ENCODE measurements at regions not wholly inside any gene's neighbourhood (a gene's known extent, or its start where the extent isn't known, plus 50 kb on each side); places are given as distances from the start of the nearest gene placed in this dataset.

GRCh38 chr3:176078906-176079305 is 1118.4 kb downstream of the TBL1XR1 start:
- H3K4me3 ChIP-seq (replicated peaks in 1 of 3; ENCODE audit: insufficient read depth in 1 of 3, low read depth in 2 of 3, low read length in 3 of 3): no peak overlapping the region
- ChIA-PET POLR2A (no interaction called here), CTCF (ENCODE audit: low intra/inter-chr PET ratio, low total read pairs) (no interaction called here)
- BruUV-seq (replicated peaks): no TSS peak
- H3K27me3 ChIP-seq (ENCODE audit: control insufficient read depth in 1 of 2, insufficient read depth in 2 of 2, low read length in 2 of 2): no peaks in the 10 kb centered on the region
- in situ Hi-C loops (cut with HindIII; ENCODE audit: extremely low pct_ligation_motif_present, low pct_unique_long_range_greater_than_20kb) (no loop called here), intact Hi-C loops (cut with micrococcal nuclease; ENCODE audit: unreplicated experiment) (no loop called here)
- H3K9me3 ChIP-seq (ENCODE audit: low read length): peaks cover 81% of the 10 kb centered on the region
- no peaks in the 10 kb centered on the region for H4K20me1 ChIP-seq (ENCODE audit: insufficient read depth, low read length)
- no peak for FAIRE-seq
- ATAC-seq: no peak
- no peaks in the 10 kb centered on the region for H3K79me2 ChIP-seq (ENCODE audit: insufficient read depth, low read length)
- WGBS (ENCODE audit: low lambda C conversion rate): 91% methylated on average over 1 of the region's 1 CpG
- no peak overlapping the region for H3K27ac ChIP-seq (ENCODE audit: extremely low read length, insufficient read depth, low read length)
- no peaks in the 10 kb centered on the region for H3K36me3 ChIP-seq (replicated peaks in 1 of 2; ENCODE audit: control insufficient read depth in 1 of 2, insufficient read depth in 2 of 2, low read length in 2 of 2)
- H3K4me2 ChIP-seq (ENCODE audit: low read depth, low read length): no peak overlapping the region
- no peak overlapping the region for H3K9ac ChIP-seq (ENCODE audit: insufficient read depth, low read depth, low read length)
- no peak for TF ChIP-seq PHF5A (CRISPR knock-in tag; IDR thresholded peaks at IDR 0.05; ENCODE audit: low read depth, unreplicated experiment)
- TF ChIP-seq ATF7 (IDR thresholded peaks at IDR 0.05): peak; percentile 31; the same call in 1 of the 2 replicates
- no peak for TF ChIP-seq ATF7 (CRISPR knock-in tag; IDR thresholded peaks at IDR 0.05)
- DNase-seq (ENCODE audit: low spot score): no peak
- no peak overlapping the region for H2AFZ ChIP-seq (ENCODE audit: low read length)
- H3K4me1 ChIP-seq (ENCODE audit: insufficient read depth, low read length): no peaks in the 10 kb centered on the region

GRCh38 chr3:176075491-176075890 is 1121.8 kb downstream of the TBL1XR1 start:
- Histone ChIP-seq H3K9me3 (ENCODE audit: low read length) (peaks cover 75% of the 10 kb centered on the region), H3K27ac (ENCODE audit: extremely low read length, insufficient read depth, low read length) (no peak overlapping the region), H3K9ac (ENCODE audit: insufficient read depth, low read depth, low read length) (no peak overlapping the region), H3K27me3 (ENCODE audit: control insufficient read depth in 1 of 2, insufficient read depth in 2 of 2, low read length in 2 of 2) (no peaks in the 10 kb centered on the region), H3K79me2 (ENCODE audit: insufficient read depth, low read length) (no peaks in the 10 kb centered on the region), H3K36me3 (replicated peaks in 1 of 2; ENCODE audit: control insufficient read depth in 1 of 2, insufficient read depth in 2 of 2, low read length in 2 of 2) (no peaks in the 10 kb centered on the region), H3K4me3 (replicated peaks in 1 of 3; ENCODE audit: insufficient read depth in 1 of 3, low read depth in 2 of 3, low read length in 3 of 3) (no peak overlapping the region), H2AFZ (ENCODE audit: low read length) (no peak overlapping the region), H4K20me1 (ENCODE audit: insufficient read depth, low read length) (no peaks in the 10 kb centered on the region), H3K4me1 (ENCODE audit: insufficient read depth, low read length) (no peaks in the 10 kb centered on the region), H3K4me2 (ENCODE audit: low read depth, low read length) (no peak overlapping the region)
- in situ Hi-C loops (cut with HindIII; ENCODE audit: extremely low pct_ligation_motif_present, low pct_unique_long_range_greater_than_20kb): no loop called here
- ChIA-PET POLR2A (no interaction called here), CTCF (ENCODE audit: low intra/inter-chr PET ratio, low total read pairs) (no interaction called here)
- intact Hi-C loops (cut with micrococcal nuclease; ENCODE audit: unreplicated experiment): no loop called here
- ATAC-seq: no peak
- no peak for DNase-seq (ENCODE audit: low spot score)
- FAIRE-seq: no peak
- BruUV-seq (replicated peaks): no TSS peak
- WGBS (ENCODE audit: low lambda C conversion rate): 0% methylated on average over 1 of the region's 1 CpG
- TF ChIP-seq CBX2 (IDR thresholded peaks at IDR 0.05; ENCODE audit: low read depth, low read length) (no peak), CBX2 (CRISPR knock-in tag; IDR thresholded peaks at IDR 0.05; ENCODE audit: low read depth) (no peak), IKZF1 (IDR thresholded peaks at IDR 0.05) (no peak), ZNF724P (CRISPR knock-in tag; IDR thresholded peaks at IDR 0.05; ENCODE audit: borderline replicate concordance) (no peak), TBL1XR1 (IDR thresholded peaks at IDR 0.05; ENCODE audit: borderline replicate concordance, low read length, partially characterized antibody) (no peak), CERS6 (CRISPR knock-in tag; IDR thresholded peaks at IDR 0.05) (no peak), PBX3 (CRISPR knock-in tag; IDR thresholded peaks at IDR 0.05; ENCODE audit: borderline replicate concordance) (no peak), THYN1 (CRISPR knock-in tag; IDR thresholded peaks at IDR 0.05; ENCODE audit: borderline replicate concordance, low read depth) (no peak), CBFB (CRISPR knock-in tag; IDR thresholded peaks at IDR 0.05) (no peak)
- TF ChIP-seq, protein P1, sequence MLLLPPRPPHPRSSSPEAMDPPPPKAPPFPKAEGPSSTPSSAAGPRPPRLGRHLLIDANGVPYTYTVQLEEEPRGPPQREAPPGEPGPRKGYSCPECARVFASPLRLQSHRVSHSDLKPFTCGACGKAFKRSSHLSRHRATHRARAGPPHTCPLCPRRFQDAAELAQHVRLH (CRISPR knock-in tag; IDR thresholded peaks at IDR 0.05; ENCODE audit: borderline replicate concordance, low read depth): no peak
